AG10803 (cell line): ENCODE measurements at regions not wholly inside any gene's neighbourhood (a gene's known extent, or its start where the extent isn't known, plus 50 kb on each side); places are given as distances from the start of the nearest gene placed in this dataset.

Source experiments
- DNase-seq: peaks from one replicate; pipeline ENCODE4 v3.0.0; 2010; ENCODE audit warnings: low read depth
- H3K4me3 ChIP-seq: 2 replicates; pipeline ENCODE4 v1.5.1; 2011; ENCODE audit warnings: mild to moderate bottlenecking, low read length, control low read depth
- TF ChIP-seq, protein P1 (sequence below): conservative IDR thresholded peaks from 2 replicates; pipeline ENCODE4 v1.5.1; 2011; ENCODE audit warnings: mild to moderate bottlenecking, low read length, control low read depth, inconsistent platforms

DNA sequence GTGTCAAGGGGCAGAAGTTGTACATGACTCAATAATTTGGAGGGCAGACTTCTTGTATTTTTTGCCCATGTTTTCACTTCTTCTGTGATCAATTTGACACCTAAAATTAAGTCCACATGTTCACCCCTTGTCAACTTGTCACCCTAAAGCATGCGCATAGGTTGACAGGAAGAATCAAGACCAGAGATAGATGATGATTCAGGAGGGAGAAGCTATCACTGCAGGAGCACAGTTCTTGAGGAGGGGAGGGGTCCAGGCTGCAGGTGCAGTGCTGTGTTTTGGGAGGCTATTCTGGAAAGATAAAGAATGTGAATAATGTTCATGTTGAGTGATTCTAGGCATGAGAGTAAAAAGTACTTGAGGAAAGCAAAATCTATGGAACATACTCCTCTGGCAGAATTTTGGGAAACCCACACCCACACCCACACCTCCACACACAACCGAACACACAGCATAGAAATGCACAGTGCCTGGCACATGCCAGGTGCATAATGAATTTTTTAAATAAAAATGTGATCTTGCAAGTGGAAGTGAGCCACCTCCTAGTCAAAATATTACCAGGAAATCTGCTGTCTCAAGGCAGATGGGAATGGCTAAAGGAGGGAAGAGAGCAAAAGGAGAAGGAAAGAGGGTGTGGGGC, 249.2 kb upstream of the MEX3C start:
- TF ChIP-seq, protein P1, sequence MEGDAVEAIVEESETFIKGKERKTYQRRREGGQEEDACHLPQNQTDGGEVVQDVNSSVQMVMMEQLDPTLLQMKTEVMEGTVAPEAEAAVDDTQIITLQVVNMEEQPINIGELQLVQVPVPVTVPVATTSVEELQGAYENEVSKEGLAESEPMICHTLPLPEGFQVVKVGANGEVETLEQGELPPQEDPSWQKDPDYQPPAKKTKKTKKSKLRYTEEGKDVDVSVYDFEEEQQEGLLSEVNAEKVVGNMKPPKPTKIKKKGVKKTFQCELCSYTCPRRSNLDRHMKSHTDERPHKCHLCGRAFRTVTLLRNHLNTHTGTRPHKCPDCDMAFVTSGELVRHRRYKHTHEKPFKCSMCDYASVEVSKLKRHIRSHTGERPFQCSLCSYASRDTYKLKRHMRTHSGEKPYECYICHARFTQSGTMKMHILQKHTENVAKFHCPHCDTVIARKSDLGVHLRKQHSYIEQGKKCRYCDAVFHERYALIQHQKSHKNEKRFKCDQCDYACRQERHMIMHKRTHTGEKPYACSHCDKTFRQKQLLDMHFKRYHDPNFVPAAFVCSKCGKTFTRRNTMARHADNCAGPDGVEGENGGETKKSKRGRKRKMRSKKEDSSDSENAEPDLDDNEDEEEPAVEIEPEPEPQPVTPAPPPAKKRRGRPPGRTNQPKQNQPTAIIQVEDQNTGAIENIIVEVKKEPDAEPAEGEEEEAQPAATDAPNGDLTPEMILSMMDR: no peak
- no peak overlapping the region for H3K4me3 ChIP-seq
- no peak for DNase-seq

DNA sequence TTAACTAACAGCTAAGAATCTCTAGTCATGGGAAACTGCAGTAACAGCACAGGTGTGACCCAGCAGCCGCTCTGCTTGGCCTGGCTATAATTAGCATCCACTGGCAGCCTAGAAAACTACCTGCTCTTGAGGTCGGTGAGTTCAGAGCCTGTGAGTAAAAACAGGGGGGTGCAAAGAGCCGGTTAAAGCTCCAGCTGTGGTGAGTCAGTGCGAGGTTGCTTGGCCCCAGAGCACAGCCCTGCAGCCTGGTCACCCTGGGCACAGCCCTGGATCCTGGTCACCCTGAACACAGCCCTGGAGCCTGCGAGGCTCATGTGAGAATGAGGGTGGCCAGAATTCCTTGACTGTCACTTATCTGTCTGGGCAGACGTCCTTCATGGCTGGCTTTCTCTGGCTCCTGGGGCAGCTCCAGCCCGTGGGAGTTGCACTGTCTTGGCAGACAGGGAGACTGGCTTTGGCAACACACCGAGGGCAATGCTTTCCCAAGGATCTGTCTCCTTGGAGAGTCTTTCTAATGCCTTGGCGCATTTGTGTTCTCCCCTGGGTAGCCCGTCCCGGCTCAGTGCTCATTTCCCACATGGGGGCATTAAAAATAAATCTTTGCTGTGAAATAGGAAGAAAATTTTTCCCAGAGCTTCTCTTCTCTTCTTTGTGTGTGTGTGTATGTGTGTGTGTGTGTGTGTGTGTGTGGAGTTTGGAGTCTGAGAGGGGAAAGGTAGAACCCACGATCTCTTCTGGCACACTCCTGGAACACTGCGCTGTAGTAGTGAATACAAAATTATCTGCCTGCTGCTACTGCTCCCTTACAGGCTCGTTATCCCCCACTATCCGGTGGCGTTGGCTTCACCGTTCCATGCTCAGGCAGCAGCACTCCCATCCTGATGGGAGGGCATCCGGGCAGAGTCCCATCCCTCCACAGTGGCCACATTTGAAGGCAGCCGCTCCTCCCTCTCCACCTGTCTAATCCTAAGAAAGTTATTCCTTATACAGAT, 250.2 kb upstream of the MEX3C start:
- no peak for DNase-seq
- no peak overlapping the region for H3K4me3 ChIP-seq
- TF ChIP-seq, protein P1: no peak

DNA sequence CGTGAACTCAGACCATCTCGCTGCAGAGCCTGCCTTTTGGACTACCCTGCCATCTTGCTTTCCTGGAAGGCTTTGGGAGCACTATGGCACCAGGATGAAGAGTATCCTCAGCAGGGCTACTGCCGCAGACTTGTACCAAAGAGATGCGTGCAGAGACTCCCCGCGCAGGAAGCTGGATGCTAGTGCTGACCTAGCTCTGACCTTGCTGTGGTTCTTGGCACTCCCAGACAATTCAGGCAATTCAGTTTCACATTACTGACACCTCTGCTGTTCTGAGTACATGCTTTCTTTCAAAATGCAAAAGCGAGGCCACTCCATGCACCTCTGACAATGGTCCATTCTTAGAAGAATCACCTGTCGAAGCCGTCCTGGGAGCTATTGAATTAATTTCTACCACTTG, 251.5 kb upstream of the MEX3C start:
- TF ChIP-seq, protein P1: no peak
- no peak overlapping the region for H3K4me3 ChIP-seq
- DNase-seq: no peak

DNA sequence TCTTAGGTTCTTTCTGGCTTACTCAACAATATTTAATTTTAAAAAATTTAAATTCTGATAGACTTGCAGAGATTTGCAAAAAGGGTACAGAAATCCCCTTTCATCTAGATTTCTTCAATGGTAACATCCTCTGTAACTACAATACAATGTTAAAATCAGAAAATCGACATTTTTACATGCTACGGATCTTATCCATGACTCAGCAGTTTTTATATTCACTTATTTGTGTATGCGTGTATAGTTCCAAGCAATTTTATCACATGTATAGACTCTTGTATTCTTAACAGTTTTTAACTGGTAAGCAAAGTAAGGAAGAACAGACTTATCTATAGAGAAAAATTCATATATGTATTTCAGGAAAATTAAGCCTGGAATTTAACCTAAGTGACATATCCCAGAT, 256.1 kb upstream of the MEX3C start:
- DNase-seq: no peak
- TF ChIP-seq, protein P1: no peak
- H3K4me3 ChIP-seq: no peak overlapping the region

DNA sequence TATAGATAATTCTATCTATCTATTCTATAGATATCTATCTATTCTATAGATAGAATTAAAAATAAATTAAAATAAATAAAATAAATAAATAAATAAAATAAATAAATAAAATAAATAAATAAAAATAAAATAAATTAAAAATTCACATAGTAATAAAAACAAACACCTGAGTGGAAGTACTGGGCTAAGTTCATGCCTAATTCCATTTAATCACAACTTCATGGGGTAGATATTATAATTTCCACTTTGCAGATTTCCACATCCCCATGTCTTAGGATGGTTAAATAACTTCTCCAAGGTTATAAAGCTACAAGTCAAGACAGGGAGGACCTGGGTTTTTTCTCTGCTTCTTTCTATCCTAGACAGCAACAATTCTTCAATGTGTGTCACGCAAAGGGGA, 261.4 kb upstream of the MEX3C start:
- TF ChIP-seq, protein P1: no peak
- no peak for DNase-seq
- no peak overlapping the region for H3K4me3 ChIP-seq

DNA sequence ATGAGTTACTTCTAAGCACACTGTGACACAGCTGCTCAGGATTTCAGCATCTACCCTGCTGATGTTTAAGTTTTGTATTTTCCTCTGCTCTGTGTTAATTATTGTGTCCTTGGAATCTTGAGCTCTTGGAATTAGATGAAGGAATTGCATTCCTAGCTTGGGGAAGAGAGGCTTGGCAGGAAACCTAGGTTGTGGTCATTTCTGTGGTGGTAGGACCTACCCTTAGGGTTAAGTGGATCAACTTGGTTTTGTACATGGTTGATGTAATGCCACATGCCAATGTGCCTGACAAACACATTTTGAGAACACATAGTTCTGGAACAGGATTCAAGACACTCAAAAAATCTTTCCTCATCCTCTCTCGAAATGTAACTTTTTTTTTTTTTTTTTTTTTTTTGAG, 264.5 kb upstream of the MEX3C start:
- TF ChIP-seq, protein P1: no peak
- H3K4me3 ChIP-seq: no peak overlapping the region
- peak; percentile 6 for DNase-seq
